ACHN (cell line): ENCODE measurements at regions not wholly inside any gene's neighbourhood (a gene's known extent, or its start where the extent isn't known, plus 50 kb on each side); places are given as distances from the start of the nearest gene placed in this dataset.

Source experiments
- DNase-seq: peaks from one replicate; pipeline ENCODE4 v3.0.0-alpha.2; 2015
- in situ Hi-C: cut with HindIII; loops from 2 replicates; pipeline ENCODE4 v1.10.0; 2017; ENCODE audit warnings: low sequenced_read_pairs, low pct_ligation_motif_present, low pct_unique_long_range_greater_than_20kb

DNA sequence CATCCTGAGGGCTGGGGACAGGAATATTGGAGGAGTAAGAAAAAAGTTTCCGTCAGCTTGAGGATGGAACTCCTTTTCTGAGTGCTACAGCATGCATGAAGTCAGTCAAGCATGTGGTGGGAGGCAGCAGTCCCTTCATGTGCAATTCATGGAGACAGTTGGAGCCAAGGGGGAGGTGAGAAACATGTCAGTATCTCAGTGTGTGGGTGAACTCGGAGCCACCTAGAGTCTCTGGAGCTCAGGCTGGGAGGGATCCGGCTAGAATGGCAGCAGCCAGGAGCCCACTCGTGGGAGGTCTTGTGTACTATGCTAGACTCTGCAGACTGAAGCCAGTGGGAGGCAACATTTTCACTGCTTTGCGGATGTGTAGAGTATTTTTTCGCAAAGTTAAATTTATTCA, 60.3 kb downstream of the AVPR1A start:
- DNase-seq: no peak
- in situ Hi-C loops: no loop called here

DNA sequence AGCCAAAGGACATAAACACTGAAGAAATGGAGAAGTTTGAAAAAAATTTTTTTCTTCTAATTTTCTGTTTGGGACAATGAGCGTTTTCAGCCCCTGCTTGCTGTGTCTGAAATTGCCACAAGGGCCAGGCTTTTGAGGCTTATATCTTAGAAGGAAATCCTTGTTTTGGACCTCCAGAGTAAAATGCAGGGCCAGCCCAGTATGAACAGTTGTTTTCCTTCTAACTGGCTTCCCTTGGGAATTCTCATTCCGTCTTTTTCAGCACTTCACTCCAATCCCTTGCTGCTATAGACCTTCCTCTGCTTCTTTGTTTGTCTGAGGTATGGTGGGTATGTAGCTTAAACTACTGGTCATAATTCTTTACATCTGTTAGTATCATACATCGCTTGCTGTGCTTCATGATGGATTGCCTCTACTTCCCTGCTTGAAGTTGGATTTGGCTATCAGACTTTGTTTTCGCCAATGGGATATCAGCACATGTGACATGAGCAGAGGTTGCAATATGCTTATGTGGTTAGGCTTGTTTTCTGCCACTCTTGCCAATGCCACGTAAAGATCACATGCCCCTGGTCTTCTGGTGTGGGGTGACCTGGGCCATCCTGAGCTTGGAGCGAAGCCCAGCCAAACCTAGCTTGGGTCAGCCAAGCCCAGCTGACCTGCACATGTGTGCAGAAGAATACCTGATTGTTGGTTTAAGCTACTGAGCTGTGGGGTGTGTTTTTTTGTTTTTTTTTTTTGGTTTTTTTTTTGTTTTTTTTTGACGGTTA, 64.7 kb downstream of the AVPR1A start:
- no peak for DNase-seq
- in situ Hi-C loops: no loop called here

DNA sequence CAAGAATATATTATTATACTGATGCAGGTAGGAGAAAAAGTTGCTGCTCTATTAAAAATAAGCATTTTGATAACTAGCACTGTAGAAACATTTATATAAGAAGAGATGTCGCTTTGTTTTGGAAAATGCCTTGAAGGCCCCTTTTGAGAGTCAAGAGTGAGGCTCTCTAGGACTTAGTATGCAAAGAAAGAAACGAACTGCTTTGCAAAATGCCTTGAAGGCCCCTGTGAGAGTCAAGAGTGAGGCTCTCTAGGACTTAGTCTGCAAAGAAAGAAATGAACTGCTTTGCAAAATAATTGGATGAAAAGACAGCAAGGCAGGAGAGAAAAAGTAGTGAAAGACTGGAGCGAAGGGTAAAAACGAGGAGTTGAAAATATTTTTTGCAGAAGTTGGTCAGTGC, 65.9 kb downstream of the AVPR1A start:
- in situ Hi-C loops: no loop called here
- no peak for DNase-seq

DNA sequence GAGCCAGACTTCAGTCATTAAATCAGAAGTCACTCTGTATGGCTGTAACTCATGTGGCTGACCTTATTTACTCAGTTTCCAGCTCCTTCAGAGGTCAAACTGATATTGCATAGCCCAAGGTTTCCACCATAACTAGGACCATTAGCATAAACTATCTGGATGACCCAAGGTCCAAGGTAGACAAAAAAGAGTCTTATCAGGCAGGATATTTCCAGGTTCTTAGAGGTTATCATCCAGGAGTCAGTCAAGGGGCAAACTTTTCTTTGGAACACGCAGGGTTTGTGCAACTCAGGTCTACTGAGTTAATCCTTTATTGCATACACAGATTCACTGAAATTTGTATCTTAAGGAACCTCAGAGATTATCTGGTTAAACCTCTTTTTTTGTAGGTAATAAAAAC, 66.5 kb downstream of the AVPR1A start:
- no peak for DNase-seq
- in situ Hi-C loops: no loop called here

DNA sequence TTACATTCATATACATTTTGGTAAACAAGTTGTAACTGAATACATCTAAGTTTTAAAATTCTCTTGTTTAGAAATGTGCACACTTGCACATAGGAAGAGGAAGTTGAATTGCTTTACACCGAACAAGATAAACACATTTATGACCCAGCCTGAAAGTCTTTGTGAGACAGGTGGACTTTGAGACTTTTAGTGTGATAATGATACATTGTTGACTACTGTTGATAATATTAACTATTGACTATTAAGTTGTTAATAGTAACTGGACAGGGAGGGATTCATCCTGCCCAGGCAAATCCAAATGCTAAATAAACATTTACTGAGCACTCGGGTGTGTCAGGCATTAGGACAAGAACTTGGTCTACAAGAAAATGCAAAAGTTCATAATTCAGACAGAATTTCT, 68.0 kb downstream of the AVPR1A start:
- in situ Hi-C loops: no loop called here
- DNase-seq: no peak

DNA sequence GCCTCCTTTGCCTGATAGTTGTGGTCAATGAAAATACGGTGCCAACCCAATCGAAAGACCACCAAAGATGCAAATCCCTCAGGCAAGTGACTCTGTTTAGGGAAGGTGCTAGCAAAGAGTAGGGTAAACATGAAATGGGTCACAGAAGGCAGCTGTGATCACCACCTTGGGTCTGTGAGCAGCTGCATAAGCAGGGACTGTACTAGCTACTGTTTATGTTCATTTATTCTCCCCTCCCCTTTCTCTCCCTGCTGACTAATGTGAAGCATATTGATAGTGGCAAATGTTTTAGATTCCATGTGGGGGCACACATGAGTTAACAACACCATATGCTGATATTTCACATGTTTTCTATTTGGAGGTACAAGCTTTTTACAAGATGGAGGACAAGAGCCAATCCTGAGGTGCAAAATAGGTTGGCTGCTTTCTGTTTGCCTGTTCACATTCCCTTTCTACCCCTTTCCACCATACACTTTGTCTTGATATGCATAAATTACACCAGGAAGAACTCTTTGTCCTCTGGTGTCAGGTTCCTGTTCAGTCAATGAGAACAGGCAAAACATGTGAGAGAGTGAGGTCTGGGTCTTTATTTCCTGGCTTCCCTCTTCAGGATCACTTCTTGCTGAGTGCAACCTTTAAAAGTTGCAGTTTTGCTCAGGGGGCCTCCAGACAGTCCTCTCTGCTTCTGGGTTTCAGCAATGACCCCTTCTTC, 71.1 kb downstream of the AVPR1A start:
- no peak for DNase-seq
- in situ Hi-C loops: no loop called here

DNA sequence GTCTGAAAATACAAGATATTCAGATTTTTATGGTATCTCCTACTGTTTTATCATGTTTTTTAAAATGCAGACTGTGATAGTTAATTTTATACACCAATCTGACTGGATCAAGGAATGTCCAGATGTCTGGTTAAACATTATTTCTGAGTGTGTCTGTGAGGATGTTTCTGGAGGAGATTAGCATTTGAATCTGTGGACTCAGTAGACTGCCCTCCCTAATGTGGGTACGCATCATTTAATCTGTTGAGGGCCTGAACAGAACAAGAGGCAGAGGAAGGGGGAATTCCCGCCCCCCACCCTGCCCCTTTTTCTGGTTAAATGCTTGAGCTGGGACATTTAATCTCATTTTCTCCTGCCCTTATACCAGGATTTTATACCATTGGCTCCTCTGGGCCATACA, 72.1 kb downstream of the AVPR1A start:
- DNase-seq: peak; percentile 33
- in situ Hi-C loops: no loop called here

DNA sequence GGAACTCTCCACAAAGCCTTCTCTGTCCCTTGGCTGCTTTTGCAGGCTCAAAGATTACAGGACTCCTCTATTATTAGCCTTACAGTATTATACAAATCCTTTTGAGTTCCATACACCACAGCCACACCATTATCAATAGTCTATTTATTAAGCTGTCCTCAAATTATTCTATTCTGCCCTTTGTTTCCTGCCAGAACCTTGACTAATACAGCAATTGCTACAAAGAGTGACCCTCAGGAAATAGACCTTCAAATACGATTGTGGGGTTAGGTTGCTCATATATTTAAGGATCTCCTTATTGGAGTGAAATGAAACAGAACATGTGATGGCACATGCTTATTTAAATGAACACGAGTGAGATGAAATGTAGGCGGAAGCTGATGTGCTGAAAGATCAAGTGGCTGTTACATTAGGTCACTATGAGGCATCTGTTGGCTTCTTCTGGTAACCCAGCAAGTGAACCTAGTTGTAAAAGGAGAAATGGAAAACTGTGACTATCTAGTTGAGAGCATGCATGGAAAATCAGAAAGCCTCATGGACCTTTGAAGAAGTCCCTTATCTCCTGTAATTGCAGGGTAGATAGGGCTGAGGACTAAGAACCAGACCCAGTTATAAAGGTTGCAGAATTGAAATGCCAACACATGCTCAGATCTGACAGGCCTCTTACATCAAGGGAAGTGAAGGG, 75.5 kb downstream of the AVPR1A start:
- in situ Hi-C loops: no loop called here
- DNase-seq: no peak

DNA sequence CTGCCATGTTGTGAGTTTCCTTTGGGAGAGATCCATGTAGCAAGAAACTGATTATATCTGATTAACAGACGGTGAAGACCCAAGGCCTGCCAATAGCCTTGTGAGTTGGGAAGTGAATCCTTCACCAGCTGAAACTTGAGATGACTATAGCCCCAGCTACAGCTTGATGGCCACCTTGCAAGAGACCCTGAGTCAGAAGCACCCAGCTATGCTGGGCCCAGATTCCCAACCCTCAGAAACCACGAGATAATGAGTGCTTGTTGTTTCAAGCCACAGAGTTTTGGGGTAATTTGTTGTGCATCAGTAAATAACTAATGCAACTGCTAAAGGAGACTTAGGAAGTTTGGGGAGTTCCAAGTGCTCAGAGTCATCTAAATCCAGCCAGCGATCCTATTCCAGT, 80.3 kb downstream of the AVPR1A start:
- no peak for DNase-seq
- in situ Hi-C loops: no loop called here

DNA sequence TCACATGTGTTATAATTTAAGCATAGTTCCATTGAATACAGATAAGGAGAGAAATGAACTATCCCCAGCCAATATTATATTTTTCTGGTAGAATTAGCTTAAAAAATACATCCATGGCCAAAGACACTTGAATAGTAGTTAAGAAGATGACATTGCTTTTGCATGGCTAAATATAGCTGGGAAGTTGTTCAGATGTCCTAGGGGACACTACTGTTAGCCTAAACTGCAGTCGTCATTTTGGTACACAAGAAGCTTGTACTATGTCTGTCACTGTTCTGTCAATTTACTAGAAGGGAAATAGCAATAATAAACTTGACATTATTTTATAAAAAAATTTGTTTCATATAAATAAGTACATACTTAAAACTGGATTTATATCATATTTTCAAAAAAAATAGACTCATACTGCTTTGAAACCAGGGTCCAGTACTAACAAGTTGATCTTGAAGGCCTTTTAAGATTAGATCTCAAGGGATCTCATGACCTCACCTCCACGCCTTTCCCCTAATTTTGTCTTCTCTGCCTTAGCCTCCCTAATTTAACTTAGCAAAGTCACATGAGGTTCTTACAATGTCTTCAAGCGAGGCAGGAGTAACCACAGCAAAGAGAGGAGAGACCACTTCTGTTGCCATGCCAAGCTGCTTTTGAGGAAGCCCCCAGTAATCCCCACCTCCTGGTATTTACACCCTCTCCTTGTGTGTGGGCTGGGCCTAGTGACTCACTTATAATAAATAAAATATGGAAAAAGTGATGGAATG, 81.0 kb downstream of the AVPR1A start:
- in situ Hi-C loops: no loop called here
- no peak for DNase-seq

DNA sequence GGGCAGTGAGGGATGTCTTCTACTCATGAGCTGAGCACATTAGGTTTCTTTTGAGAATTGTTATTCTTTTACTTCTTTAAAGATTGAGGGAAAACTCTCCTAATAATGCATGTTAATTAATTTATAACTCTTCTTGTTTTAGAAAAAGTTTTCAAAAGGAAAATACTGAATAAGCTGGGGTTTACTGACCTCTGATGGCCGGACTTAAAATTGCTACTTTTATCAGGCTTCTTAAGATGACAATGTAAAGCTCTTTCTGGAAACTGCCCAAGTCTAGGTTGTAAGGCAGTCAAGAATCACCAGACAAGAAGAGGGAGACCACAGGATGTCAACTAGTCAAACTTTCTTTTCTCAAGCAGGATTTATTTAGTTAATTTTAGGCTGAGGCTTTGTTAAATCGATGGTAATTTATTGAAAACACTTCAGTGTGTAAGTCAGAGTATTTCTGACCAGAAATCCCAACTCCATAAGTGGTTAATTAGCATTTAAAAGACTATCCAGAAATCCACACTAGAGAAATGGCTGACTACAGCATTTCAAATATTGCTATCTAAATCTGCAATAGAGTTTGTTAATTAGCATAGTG, 82.1 kb downstream of the AVPR1A start:
- peak; percentile 77 for DNase-seq
- in situ Hi-C loops: no loop called here

DNA sequence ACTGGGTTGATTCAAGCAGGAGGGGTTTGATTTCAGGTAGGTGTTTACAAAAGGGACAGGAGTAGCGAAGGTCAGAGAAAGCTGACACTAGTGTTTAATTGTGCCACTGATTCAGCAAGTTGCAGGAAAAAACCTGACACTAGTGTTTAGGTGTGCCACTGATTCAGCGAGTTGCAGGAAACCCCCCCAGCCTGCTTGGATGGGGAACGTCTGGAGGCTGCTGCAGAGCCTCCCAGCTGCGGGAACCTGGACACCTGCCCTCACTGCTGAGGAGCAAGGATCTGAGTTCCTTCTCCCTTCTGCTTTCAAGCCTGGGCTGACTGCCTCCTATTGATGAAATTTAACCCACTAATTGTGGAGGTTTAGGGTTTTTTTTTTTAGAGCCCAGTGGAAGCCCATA, 84.2 kb downstream of the AVPR1A start:
- in situ Hi-C loops: no loop called here
- no peak for DNase-seq

DNA sequence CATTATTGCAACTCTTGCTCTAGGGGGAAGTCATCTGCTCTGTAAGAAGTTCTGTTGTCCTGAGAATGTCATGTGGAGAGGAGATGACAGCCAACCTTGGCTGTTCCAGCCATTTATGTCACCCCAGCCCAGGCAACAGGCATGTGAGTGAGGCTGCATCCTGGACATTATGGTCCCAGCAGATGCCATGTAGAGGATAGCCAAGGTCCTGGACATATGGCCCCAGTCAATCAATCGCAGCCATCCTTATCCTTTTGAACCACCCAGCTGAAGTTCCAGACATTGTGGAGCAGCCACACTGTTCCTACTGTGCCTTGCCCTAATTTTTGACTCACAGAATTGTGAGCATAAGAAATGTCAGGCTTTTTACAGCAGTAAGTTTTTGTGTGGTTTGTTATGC, 84.9 kb downstream of the AVPR1A start:
- in situ Hi-C loops: no loop called here
- DNase-seq: no peak

DNA sequence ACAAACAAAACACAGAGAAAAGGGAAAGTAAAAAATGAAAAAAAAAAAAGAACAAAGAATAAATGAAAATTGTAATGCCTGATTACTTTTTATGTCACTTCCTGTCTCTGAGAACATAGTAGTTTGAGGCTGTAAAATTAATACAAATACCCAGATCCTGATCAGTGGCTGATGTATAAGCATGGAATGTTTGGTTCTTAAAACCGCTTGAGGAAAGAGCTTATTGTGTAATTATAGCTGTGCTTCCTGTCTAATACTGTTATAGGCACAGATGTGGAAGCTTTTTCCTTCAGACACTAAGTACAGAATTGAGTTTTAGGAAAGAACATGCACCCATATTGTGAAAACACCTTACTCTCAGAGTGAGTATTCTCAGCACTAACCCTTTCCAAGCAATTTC, 86.9 kb downstream of the AVPR1A start:
- in situ Hi-C loops: no loop called here
- DNase-seq: no peak

DNA sequence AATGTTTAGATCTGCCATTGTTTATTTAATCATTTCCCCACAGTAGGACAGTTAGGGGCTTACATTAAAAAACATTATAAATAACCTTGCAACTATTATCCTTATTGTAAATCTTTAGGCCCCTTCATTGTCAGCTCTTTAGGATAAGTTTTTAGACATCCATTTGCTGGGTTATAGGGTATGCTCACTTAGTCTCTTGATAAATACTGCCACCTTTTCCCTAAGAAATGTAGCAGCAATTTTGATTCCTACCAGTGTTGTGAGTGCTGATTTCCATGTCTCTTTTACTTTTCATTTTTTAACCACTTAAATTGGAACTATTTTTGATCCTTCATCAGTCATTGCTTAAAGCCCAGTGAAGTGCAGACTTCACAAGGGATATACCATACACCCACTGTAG, 94.4 kb downstream of the AVPR1A start:
- no peak for DNase-seq
- in situ Hi-C loops: no loop called here

DNA sequence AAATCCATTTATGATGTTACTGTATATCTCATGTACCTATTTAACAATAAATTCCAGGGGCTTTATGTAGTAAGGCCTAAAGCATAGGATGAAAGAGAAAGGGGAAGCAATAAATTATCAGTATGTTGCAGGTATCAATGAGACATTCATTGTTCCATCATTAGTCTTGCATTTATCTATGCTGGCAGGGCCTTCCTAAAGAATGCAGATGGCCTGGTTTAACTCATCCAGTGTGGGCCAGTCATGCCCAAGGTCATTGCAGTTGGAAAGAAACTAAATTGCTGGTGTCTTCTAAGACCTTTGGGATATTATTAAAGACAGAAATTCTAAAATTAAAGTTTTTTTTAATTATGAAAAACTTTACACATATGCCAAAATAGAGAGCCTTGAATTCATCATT, 98.3 kb downstream of the AVPR1A start:
- in situ Hi-C loops: no loop called here
- no peak for DNase-seq

DNA sequence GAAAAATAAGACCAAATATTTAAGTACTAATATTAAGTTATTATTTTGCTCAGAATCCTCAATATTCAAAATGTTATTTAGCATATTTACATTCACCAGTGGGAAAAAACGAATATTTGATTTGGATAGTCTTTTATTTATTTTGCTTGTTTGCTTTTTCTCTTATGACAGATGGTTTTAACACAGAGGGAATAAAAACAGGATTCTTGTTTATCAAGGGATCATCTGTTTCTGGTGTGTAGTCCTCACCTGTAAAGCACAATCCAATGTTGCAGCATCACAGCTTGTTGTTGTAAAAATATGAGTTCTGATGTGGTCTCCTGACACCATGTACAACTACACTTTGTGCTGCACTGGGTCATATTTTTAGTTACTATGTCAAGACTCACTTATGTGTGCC, 103.9 kb downstream of the AVPR1A start:
- in situ Hi-C loops: no loop called here
- DNase-seq: no peak

DNA sequence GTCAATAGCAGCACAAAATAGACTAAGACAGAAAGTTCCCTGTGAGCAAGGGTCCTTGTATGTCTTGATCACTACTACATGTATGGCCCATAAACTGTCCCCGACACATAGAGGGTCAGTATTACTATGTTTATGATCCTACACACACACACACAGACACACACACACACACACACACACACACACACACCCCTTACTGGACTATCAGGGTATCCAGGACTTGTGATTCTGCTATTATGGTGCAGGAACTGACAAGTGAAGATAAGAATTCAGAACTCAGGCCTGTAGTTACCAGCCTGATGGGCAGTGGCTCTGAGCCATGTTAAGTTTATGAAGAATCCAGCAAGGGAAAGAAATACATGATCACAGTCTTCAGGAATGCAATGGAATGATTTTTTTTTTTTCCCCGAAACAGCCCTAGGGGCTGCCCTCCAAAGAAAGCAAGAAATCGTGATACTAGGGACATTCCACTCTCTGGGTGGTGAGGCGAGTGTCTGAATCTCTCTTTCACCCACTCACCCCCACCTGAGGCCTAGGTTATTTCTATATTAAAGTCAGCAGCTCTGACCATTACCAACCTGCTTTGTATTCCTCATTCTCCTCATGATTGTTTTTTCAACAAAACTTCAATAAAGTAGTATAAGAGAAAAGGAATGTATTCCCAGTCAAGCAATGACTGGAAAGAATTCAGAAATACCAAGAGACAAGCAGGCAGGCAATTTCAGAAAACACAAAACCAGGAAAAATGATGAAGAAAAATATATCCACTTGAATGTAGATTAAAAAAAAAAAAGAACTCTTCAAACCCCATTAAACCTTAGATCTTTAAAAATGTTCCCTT, 105.8 kb downstream of the AVPR1A start:
- DNase-seq: peak; percentile 69
- in situ Hi-C loops: no loop called here
